HCT116 (cell line): ENCODE measurements at regions not wholly inside any gene's neighbourhood (a gene's known extent, or its start where the extent isn't known, plus 50 kb on each side); places are given as distances from the start of the nearest gene placed in this dataset.

Experiments used
- ATAC-seq: fragments of 200-7000 bp; cut with Tn5 transposase; 2 replicates; pipeline ENCODE4 v1.9.1; 2020; ENCODE audit warnings: mild to moderate bottlenecking, moderate library complexity
- BruUV-seq: library from RNA; stranded (reverse); fragments of 400-500 nt; replicated peaks from 2 replicates; lab custom pipeline; 2021; lab: Mats Ljungman, UMichigan
- CTCF ChIA-PET: fragments of 300-600 bp; sonication (Branson Sonifier 250); formaldehyde crosslinking; loops from one replicate; lab custom pipeline; 2021; ENCODE audit warnings: antibody characterized with exemption; lab: Charles Lee
- POLR2A ChIA-PET: fragments of 300-600, 350-600 bp; sonication (Branson Sonifier 250); formaldehyde crosslinking; loops from one replicate; lab custom pipeline; 2021; ENCODE audit warnings: antibody characterized with exemption; lab: Charles Lee
- RAD21 ChIA-PET, 2 experiments: fragments of 300-600 bp; sonication (Branson Sonifier 250); formaldehyde crosslinking; loops; one replicate each; lab custom pipeline; 2023; ENCODE audit warnings: low total read pairs in 2 of 2; ENCODE audit not compliant: uncharacterized antibody in 2 of 2, unreplicated experiment in 2 of 2, low non-redundant PET in 1 of 2; lab: Charles Lee
- DNase-seq: peaks from one replicate; pipeline ENCODE4 v3.0.0-alpha.2; 2010; ENCODE audit warnings: low read depth, low spot score
- H2AFZ ChIP-seq: fragments of 200-600 bp; shearing (Covaris generic), sonication (generic); 2 replicates; pipeline ENCODE4 v1.6.1; 2017; ENCODE audit warnings: low read depth, mixed run types, mixed read lengths, antibody characterized with exemption, low read length; ENCODE audit not compliant: poor library complexity, severe bottlenecking
- H3K27ac ChIP-seq: 2 replicates; pipeline ENCODE4 v1.5.1; 2012; ENCODE audit warnings: low read depth, low read length
- H3K27me3 ChIP-seq: fragments of 200-600 bp; sonication (generic); 2 replicates; pipeline ENCODE4 v1.6.1; 2016; ENCODE audit warnings: mixed run types, low read length, mixed read lengths; ENCODE audit not compliant: insufficient read depth
- H3K36me3 ChIP-seq, 2 experiments: fragments of 200-500 bp in 1 of 2; fragments of 200-600 bp in 1 of 2; sonication (Bioruptor generic) in 1 of 2; sonication (generic) in 1 of 2; 2 replicates each; pipeline versions ENCODE4 v1.5.1 to v1.6.1; 2014 to 2016; ENCODE audit warnings: low read length in 2 of 2, inconsistent platforms in 1 of 2, mixed read lengths in 1 of 2, mixed run types in 1 of 2; ENCODE audit not compliant: insufficient read depth in 2 of 2, control insufficient read depth in 1 of 2
- H3K4me1 ChIP-seq, 2 experiments: fragments of 200-600 bp in 1 of 2; sonication (generic) in 1 of 2; 2 replicates each; pipeline versions ENCODE4 v1.5.1 to v1.6.1; 2012 to 2017; ENCODE audit warnings: low read length in 2 of 2, inconsistent platforms in 1 of 2, mild to moderate bottlenecking in 1 of 2, mixed read lengths in 1 of 2, mixed run types in 1 of 2, moderate library complexity in 1 of 2; ENCODE audit not compliant: insufficient read depth in 2 of 2, control insufficient read depth in 1 of 2
- H3K4me2 ChIP-seq: fragments of 200-600 bp; sonication (generic); 2 replicates; pipeline ENCODE4 v1.6.1; 2017; ENCODE audit warnings: mixed run types, low read length, mixed read lengths
- H3K4me3 ChIP-seq, 2 experiments: fragments of 200-600 bp in 1 of 2; sonication (generic) in 1 of 2; replicated peaks in 1 of 2; 2 replicates each; pipeline ENCODE4 v1.5.1; 2011 to 2016; ENCODE audit warnings: low read length in 2 of 2, control low read depth in 1 of 2, low read depth in 1 of 2, mild to moderate bottlenecking in 1 of 2, mixed read lengths in 1 of 2, mixed run types in 1 of 2
- H3K79me2 ChIP-seq: fragments of 200-600 bp; sonication (generic); 2 replicates; pipeline ENCODE4 v1.6.1; 2017; ENCODE audit warnings: mild to moderate bottlenecking, mixed run types, low read length, moderate library complexity, mixed read lengths; ENCODE audit not compliant: insufficient read depth
- H3K9ac ChIP-seq: fragments of 200-600 bp; sonication (generic); 2 replicates; pipeline ENCODE4 v1.6.1; 2016; ENCODE audit warnings: low read length, mixed read lengths
- H3K9me2 ChIP-seq: fragments of 200-600 bp; sonication (generic), shearing (Covaris generic); 2 replicates; pipeline ENCODE4 v1.6.1; 2017; ENCODE audit warnings: mixed run types, mild to moderate bottlenecking, moderate library complexity; ENCODE audit not compliant: insufficient read depth
- H3K9me3 ChIP-seq, 2 experiments: fragments of 200-500 bp in 1 of 2; fragments of 200-600 bp in 1 of 2; sonication (Bioruptor generic) in 1 of 2; sonication (generic) in 1 of 2; 2 replicates each; pipeline ENCODE4 v1.6.1; 2014 to 2017; ENCODE audit warnings: low read length in 2 of 2, mixed read lengths in 2 of 2, inconsistent platforms in 1 of 2, low read depth in 1 of 2, mild to moderate bottlenecking in 1 of 2, mixed run types in 1 of 2, moderate library complexity in 1 of 2; ENCODE audit not compliant: control insufficient read depth in 1 of 2, insufficient read depth in 1 of 2
- H4K20me1 ChIP-seq: fragments of 200-600 bp; sonication (generic), shearing (Covaris generic); 2 replicates; pipeline ENCODE4 v1.6.1; 2017; ENCODE audit warnings: mixed run types, mild to moderate bottlenecking, moderate library complexity; ENCODE audit not compliant: insufficient read depth
- ATF3 ChIP-seq: IDR thresholded peaks from 2 replicates; pipeline ENCODE4 v1.6.1; 2012
- CBX3 ChIP-seq: IDR thresholded peaks from 2 replicates; pipeline ENCODE4 v1.6.1; 2012; ENCODE audit warnings: low read depth
- CEBPB ChIP-seq: IDR thresholded peaks from 2 replicates; pipeline ENCODE4 v1.6.1; 2012; ENCODE audit warnings: low read depth
- EGR1 ChIP-seq: IDR thresholded peaks from 2 replicates; pipeline ENCODE4 v1.6.1; 2012; ENCODE audit warnings: low read depth
- ELF1 ChIP-seq: IDR thresholded peaks from 2 replicates; pipeline ENCODE4 v1.6.1; 2012; ENCODE audit warnings: low read depth, borderline replicate concordance
- EZH2 ChIP-seq: fragments of 200-600 bp; sonication (generic); IDR thresholded peaks from 2 replicates; pipeline ENCODE4 v1.6.1; 2017; ENCODE audit warnings: antibody characterized with exemption, mixed run types
- EZH2phosphoT487 ChIP-seq: fragments of 200-600 bp; IDR thresholded peaks from 2 replicates; pipeline ENCODE4 v1.6.1; 2018; ENCODE audit warnings: antibody characterized with exemption, borderline replicate concordance
- JUND ChIP-seq: IDR thresholded peaks from 2 replicates; pipeline ENCODE4 v1.6.1; 2012
- MAX ChIP-seq: IDR thresholded peaks from 2 replicates; pipeline ENCODE4 v1.6.1; 2012
- POLR2AphosphoS5 ChIP-seq: IDR thresholded peaks from 2 replicates; pipeline ENCODE4 v1.6.1; 2011; ENCODE audit warnings: mild to moderate bottlenecking, low read depth, low read length, moderate library complexity
- RAD21 ChIP-seq: IDR thresholded peaks from 2 replicates; pipeline ENCODE4 v1.6.1; 2012; ENCODE audit warnings: low read depth, mild to moderate bottlenecking
- REST ChIP-seq: IDR thresholded peaks from 2 replicates; pipeline ENCODE4 v1.6.1; 2012; ENCODE audit warnings: low read depth
- SP1 ChIP-seq: IDR thresholded peaks from 2 replicates; pipeline ENCODE4 v1.6.1; 2012; ENCODE audit warnings: low read depth
- SRF ChIP-seq: IDR thresholded peaks from 2 replicates; pipeline ENCODE4 v1.6.1; 2012; ENCODE audit warnings: low read depth
- TCF7L2 ChIP-seq: IDR thresholded peaks from 2 replicates; pipeline ENCODE4 v1.7.0; 2011; ENCODE audit warnings: borderline replicate concordance, inconsistent platforms; ENCODE audit not compliant: insufficient read depth, insufficient read length; ENCODE audit errors: extremely low read depth
- YY1 ChIP-seq: IDR thresholded peaks from 2 replicates; pipeline ENCODE4 v1.6.1; 2011; ENCODE audit warnings: low read length, low read depth, moderate library complexity, mild to moderate bottlenecking; ENCODE audit not compliant: insufficient replicate concordance; ENCODE audit errors: extremely low read depth
- ZBTB33 ChIP-seq: IDR thresholded peaks from 2 replicates; pipeline ENCODE4 v1.6.1; 2011; ENCODE audit warnings: mild to moderate bottlenecking, low read length, moderate library complexity; ENCODE audit not compliant: insufficient replicate concordance; ENCODE audit errors: extremely low read depth
- intact Hi-C: fragments of 100-400 bp; cut with micrococcal nuclease; formaldehyde crosslinking; loops from 2 replicates; pipeline ENCODE4 v1.10.0; 2022

- no peak for TF ChIP-seq ZBTB33
- no peak for TF ChIP-seq MAX
These were observed 458.5 kb downstream of the GPAM start (continued) for GRCh38 chr10:111725050-111725449.

- H3K4me3 ChIP-seq: no peak overlapping the region
- H3K4me2 ChIP-seq: no peak overlapping the region
- ATAC-seq (no peak), DNase-seq (no peak)
- no peak overlapping the region for H3K9ac ChIP-seq
- ChIA-PET RAD21 (no interaction called here), CTCF (no interaction called here), POLR2A (no interaction called here)
- H3K27ac ChIP-seq: no peak overlapping the region
- no peaks in the 10 kb centered on the region for H3K36me3 ChIP-seq
- no peaks in the 10 kb centered on the region for H3K79me2 ChIP-seq
- H3K27me3 ChIP-seq: peaks cover 18% of the 10 kb centered on the region; the same call in 1 of the 2 replicates
- no peaks in the 10 kb centered on the region for H3K4me1 ChIP-seq
- no peaks in the 10 kb centered on the region for H3K9me3 ChIP-seq
- BruUV-seq: no TSS peak
- intact Hi-C loops: no loop called here
- H3K9me2 ChIP-seq: no peaks in the 10 kb centered on the region
- no peaks in the 10 kb centered on the region for H4K20me1 ChIP-seq
- H2AFZ ChIP-seq: no peak overlapping the region
- TF ChIP-seq ELF1: no peak
- no peak for TF ChIP-seq YY1
- no peak for TF ChIP-seq REST
- TF ChIP-seq JUND: no peak
- no peak for TF ChIP-seq ATF3
- no peak for TF ChIP-seq RAD21
- no peak for TF ChIP-seq MAX
- no peak for TF ChIP-seq EGR1
- no peak for TF ChIP-seq EZH2
- TF ChIP-seq CBX3: no peak
- TF ChIP-seq SP1: no peak
- TF ChIP-seq POLR2AphosphoS5: no peak
- no peak for TF ChIP-seq CEBPB
- TF ChIP-seq EZH2phosphoT487: no peak
- no peak for TF ChIP-seq TCF7L2
- no peak for TF ChIP-seq SRF
- no peak for TF ChIP-seq ZBTB33
These were observed 451.3 kb downstream of the GPAM start for GRCh38 chr10:111732166-111732785.
